Activated naive CD4-positive, alpha-beta T cell treated with anti-CD3 and anti-CD28 coated beads, Interleukin-2, amount 50 U/mL, for 24 hours (primary cell): ENCODE measurements at regions not wholly inside any gene's neighbourhood (a gene's known extent, or its start where the extent isn't known, plus 50 kb on each side); places are given as distances from the start of the nearest gene placed in this dataset.
A peak's percentile ranks its signal among the peaks of the same experiment; 100 is the strongest.

Source experiments
- H3K27ac Mint-ChIP-seq: one replicate; pipeline ENCODE4 v1.8.0; 2021; ENCODE audit warnings: mild to moderate bottlenecking, mixed read lengths
- H3K27me3 Mint-ChIP-seq: one replicate; pipeline ENCODE4 v1.8.0; 2021; ENCODE audit warnings: mixed read lengths
- H3K36me3 Mint-ChIP-seq: one replicate; pipeline ENCODE4 v1.8.0; 2021; ENCODE audit warnings: mixed read lengths
- H3K4me1 Mint-ChIP-seq: one replicate; pipeline ENCODE4 v1.8.0; 2021; ENCODE audit warnings: mixed read lengths
- H3K4me3 Mint-ChIP-seq: one replicate; pipeline ENCODE4 v1.8.0; 2021; ENCODE audit warnings: mild to moderate bottlenecking, mixed read lengths
- H3K9me3 Mint-ChIP-seq: one replicate; pipeline ENCODE4 v1.8.0; 2021; ENCODE audit warnings: mixed read lengths

GRCh38 chr9:88702985-88703384, 168.0 kb downstream of the NXNL2 start:
- Mint-ChIP-seq H3K9me3 (no peaks in the 10 kb centered on the region), H3K4me1 (no peaks in the 10 kb centered on the region), H3K36me3 (no peaks in the 10 kb centered on the region), H3K27ac (no peak overlapping the region), H3K27me3 (peaks cover 6% of the 10 kb centered on the region), H3K4me3 (no peak overlapping the region)

- no peaks in the 10 kb centered on the region for H3K36me3 Mint-ChIP-seq
- no peak overlapping the region for H3K27ac Mint-ChIP-seq
- H3K27me3 Mint-ChIP-seq: peaks cover 4% of the 10 kb centered on the region
- H3K9me3 Mint-ChIP-seq: no peaks in the 10 kb centered on the region
- H3K4me3 Mint-ChIP-seq: no peak overlapping the region
- H3K4me1 Mint-ChIP-seq: no peaks in the 10 kb centered on the region
These were observed 171.5 kb downstream of the NXNL2 start for GRCh38 chr9:88706193-88707113.

- Mint-ChIP-seq H3K27me3 (peaks cover 4% of the 10 kb centered on the region), H3K27ac (no peak overlapping the region), H3K36me3 (no peaks in the 10 kb centered on the region), H3K4me3 (no peak overlapping the region), H3K9me3 (no peaks in the 10 kb centered on the region), H3K4me1 (no peaks in the 10 kb centered on the region)
These were observed 175.5 kb downstream of the NXNL2 start for GRCh38 chr9:88710449-88710848.

- no peaks in the 10 kb centered on the region for H3K36me3 Mint-ChIP-seq
- H3K4me3 Mint-ChIP-seq: no peak overlapping the region
- H3K9me3 Mint-ChIP-seq: no peaks in the 10 kb centered on the region
- no peaks in the 10 kb centered on the region for H3K4me1 Mint-ChIP-seq
- H3K27me3 Mint-ChIP-seq: peaks cover 4% of the 10 kb centered on the region
- H3K27ac Mint-ChIP-seq: no peak overlapping the region
These were observed 176.7 kb downstream of the NXNL2 start for GRCh38 chr9:88711719-88712118.

- Mint-ChIP-seq H3K4me3 (no peak overlapping the region), H3K27ac (no peak overlapping the region), H3K27me3 (peaks cover 4% of the 10 kb centered on the region), H3K9me3 (no peaks in the 10 kb centered on the region), H3K4me1 (no peaks in the 10 kb centered on the region), H3K36me3 (no peaks in the 10 kb centered on the region)
These were observed 177.5 kb downstream of the NXNL2 start for GRCh38 chr9:88712484-88712883.

- Mint-ChIP-seq H3K36me3 (no peaks in the 10 kb centered on the region), H3K4me1 (no peaks in the 10 kb centered on the region), H3K4me3 (no peak overlapping the region), H3K9me3 (no peaks in the 10 kb centered on the region), H3K27ac (no peak overlapping the region), H3K27me3 (peaks cover 2% of the 10 kb centered on the region)
These were observed 178.0 kb downstream of the NXNL2 start for GRCh38 chr9:88713010-88713409.

- Mint-ChIP-seq H3K9me3 (no peaks in the 10 kb centered on the region), H3K27ac (no peak overlapping the region), H3K36me3 (no peaks in the 10 kb centered on the region), H3K4me1 (no peaks in the 10 kb centered on the region), H3K27me3 (peaks cover 9% of the 10 kb centered on the region), H3K4me3 (no peak overlapping the region)
These were observed 181.8 kb downstream of the NXNL2 start for GRCh38 chr9:88716596-88717290.

- Mint-ChIP-seq H3K4me3 (no peak overlapping the region), H3K27ac (no peak overlapping the region), H3K36me3 (no peaks in the 10 kb centered on the region), H3K27me3 (peaks cover 13% of the 10 kb centered on the region), H3K4me1 (no peaks in the 10 kb centered on the region), H3K9me3 (no peaks in the 10 kb centered on the region)
These were observed 186.0 kb downstream of the NXNL2 start for GRCh38 chr9:88721025-88721424.

GRCh38 chr9:88721495-88722279, 186.7 kb downstream of the NXNL2 start:
- no peaks in the 10 kb centered on the region for H3K36me3 Mint-ChIP-seq
- H3K4me3 Mint-ChIP-seq: no peak overlapping the region
- H3K4me1 Mint-ChIP-seq: no peaks in the 10 kb centered on the region
- H3K27ac Mint-ChIP-seq: no peak overlapping the region
- H3K9me3 Mint-ChIP-seq: no peaks in the 10 kb centered on the region
- H3K27me3 Mint-ChIP-seq: peaks cover 13% of the 10 kb centered on the region

GRCh38 chr9:88722753-88723152, 187.8 kb downstream of the NXNL2 start:
- no peaks in the 10 kb centered on the region for H3K4me1 Mint-ChIP-seq
- H3K4me3 Mint-ChIP-seq: no peak overlapping the region
- H3K9me3 Mint-ChIP-seq: no peaks in the 10 kb centered on the region
- no peaks in the 10 kb centered on the region for H3K36me3 Mint-ChIP-seq
- H3K27me3 Mint-ChIP-seq: peaks cover 13% of the 10 kb centered on the region
- H3K27ac Mint-ChIP-seq: no peak overlapping the region

- Mint-ChIP-seq H3K9me3 (no peaks in the 10 kb centered on the region), H3K36me3 (no peaks in the 10 kb centered on the region), H3K27ac (no peak overlapping the region), H3K4me3 (no peak overlapping the region), H3K27me3 (peaks cover 9% of the 10 kb centered on the region), H3K4me1 (no peaks in the 10 kb centered on the region)
These were observed 188.8 kb downstream of the NXNL2 start for GRCh38 chr9:88723751-88724150.

GRCh38 chr9:88724331-88724730, 189.4 kb downstream of the NXNL2 start:
- Mint-ChIP-seq H3K4me3 (no peak overlapping the region), H3K36me3 (no peaks in the 10 kb centered on the region), H3K4me1 (no peaks in the 10 kb centered on the region), H3K27me3 (peaks cover 11% of the 10 kb centered on the region), H3K27ac (no peak overlapping the region), H3K9me3 (no peaks in the 10 kb centered on the region)

- H3K27me3 Mint-ChIP-seq: peaks cover 9% of the 10 kb centered on the region
- H3K9me3 Mint-ChIP-seq: no peaks in the 10 kb centered on the region
- no peaks in the 10 kb centered on the region for H3K36me3 Mint-ChIP-seq
- H3K4me1 Mint-ChIP-seq: no peaks in the 10 kb centered on the region
- no peak overlapping the region for H3K4me3 Mint-ChIP-seq
- H3K27ac Mint-ChIP-seq: no peak overlapping the region
These were observed 190.5 kb downstream of the NXNL2 start for GRCh38 chr9:88725300-88726019.

- Mint-ChIP-seq H3K4me3 (no peak overlapping the region), H3K4me1 (no peaks in the 10 kb centered on the region), H3K27me3 (peaks cover 12% of the 10 kb centered on the region), H3K27ac (no peak overlapping the region), H3K9me3 (peaks cover 6% of the 10 kb centered on the region), H3K36me3 (no peaks in the 10 kb centered on the region)
These were observed 191.8 kb downstream of the NXNL2 start for GRCh38 chr9:88726803-88727202.

GRCh38 chr9:88730780-88731179, 195.8 kb downstream of the NXNL2 start:
- H3K4me1 Mint-ChIP-seq: no peaks in the 10 kb centered on the region
- H3K27ac Mint-ChIP-seq: peak overlapping the region; percentile 47
- no peak overlapping the region for H3K4me3 Mint-ChIP-seq
- H3K36me3 Mint-ChIP-seq: no peaks in the 10 kb centered on the region
- H3K9me3 Mint-ChIP-seq: peaks cover 6% of the 10 kb centered on the region
- peaks cover 9% of the 10 kb centered on the region for H3K27me3 Mint-ChIP-seq
